ENCODE measurements at regions not wholly inside any gene's neighbourhood (a gene's known extent, or its start where the extent isn't known, plus 50 kb on each side); places are given as distances from the start of the nearest gene placed in this dataset.

- no peak overlapping the region for H3K4me2 ChIP-seq (ENCODE audit: insufficient read depth, low read length)
- no peaks in the 10 kb centered on the region for H3K79me2 ChIP-seq (ENCODE audit: control insufficient read depth, insufficient read depth, low read length)
- no peaks in the 10 kb centered on the region for H3K9me1 ChIP-seq (replicated peaks; ENCODE audit: control insufficient read depth, extremely low read depth, insufficient read depth, low read length)
- no peak overlapping the region for H3K27ac ChIP-seq (ENCODE audit: insufficient read depth, low read depth, low read length)
- H3K4me1 ChIP-seq (ENCODE audit: control insufficient read depth, extremely low read depth, insufficient read depth, low read length): no peaks in the 10 kb centered on the region
- ChIA-PET CTCF (no interaction called here), POLR2A (no interaction called here)
- H2AFZ ChIP-seq (ENCODE audit: low read depth, low read length): no peak overlapping the region
- no peaks in the 10 kb centered on the region for H3K36me3 ChIP-seq (ENCODE audit: control insufficient read depth in 2 of 2, extremely low read depth in 1 of 2, insufficient read depth in 2 of 2, low read length in 2 of 2)
- DNase-seq (ENCODE audit: low read depth, low spot score) (no peak), FAIRE-seq (no peak)
- no peak overlapping the region for H3K4me3 ChIP-seq (replicated peaks in 1 of 3; ENCODE audit: insufficient read depth in 1 of 3, low read depth in 1 of 3, low read length in 3 of 3)
- no peaks in the 10 kb centered on the region for H4K20me1 ChIP-seq (replicated peaks; ENCODE audit: control insufficient read depth, extremely low read depth, insufficient read depth, low read length)
- TF ChIP-seq POLR2AphosphoS5 (IDR thresholded peaks at IDR 0.05; ENCODE audit: insufficient read depth, low read depth, low read length) (no peak), MAX (IDR thresholded peaks at IDR 0.05; ENCODE audit: insufficient read depth, insufficient read length) (no peak), POLR2A (IDR thresholded peaks at IDR 0.05; ENCODE audit: low read depth, low read length) (no peak), GATA2 (IDR thresholded peaks at IDR 0.05; ENCODE audit: insufficient read depth, insufficient read length, low read depth, low read length) (no peak), CTCF (IDR thresholded peaks at IDR 0.05; ENCODE audit: extremely low read depth in 1 of 2, insufficient read depth in 1 of 2, low read depth in 1 of 2, low read length in 2 of 2) (no peak)
- no peaks in the 10 kb centered on the region for H3K9me3 ChIP-seq (replicated peaks; ENCODE audit: control insufficient read depth, insufficient read depth, low read length)
- H3K27me3 ChIP-seq (ENCODE audit: control insufficient read depth in 2 of 2, insufficient read depth in 2 of 2, low read length in 2 of 2): peaks cover 11 to 19% of the 10 kb centered on the region in 2 experiments
- no TSS peak for BruUV-seq (replicated peaks)
- H3K9ac ChIP-seq (replicated peaks; ENCODE audit: extremely low read depth, insufficient read depth, low read length): no peak overlapping the region
- dilution Hi-C loops (cut with MboI; ENCODE audit: extremely low pct_ligation_motif_present, low sequenced_read_pairs): no loop called here
- intact Hi-C loops (cut with micrococcal nuclease): no loop called here
Observed at GRCh38 chr6:90347411-90347851, 50.8 kb upstream of the BACH2 start.

- dilution Hi-C loops (cut with MboI; ENCODE audit: extremely low pct_ligation_motif_present, low sequenced_read_pairs): no loop called here
- no peaks in the 10 kb centered on the region for H3K4me1 ChIP-seq (ENCODE audit: control insufficient read depth, extremely low read depth, insufficient read depth, low read length)
- H3K27ac ChIP-seq (ENCODE audit: insufficient read depth, low read depth, low read length): no peak overlapping the region
- ChIA-PET CTCF (no interaction called here), POLR2A (no interaction called here)
- intact Hi-C loops (cut with micrococcal nuclease): no loop called here
- no peaks in the 10 kb centered on the region for H3K9me1 ChIP-seq (replicated peaks; ENCODE audit: control insufficient read depth, extremely low read depth, insufficient read depth, low read length)
- H3K36me3 ChIP-seq (ENCODE audit: control insufficient read depth in 2 of 2, extremely low read depth in 1 of 2, insufficient read depth in 2 of 2, low read length in 2 of 2): no peaks in the 10 kb centered on the region
- TF ChIP-seq POLR2AphosphoS5 (IDR thresholded peaks at IDR 0.05; ENCODE audit: insufficient read depth, low read depth, low read length) (no peak), JUN (IDR thresholded peaks at IDR 0.05; ENCODE audit: borderline replicate concordance, insufficient read depth, insufficient read length, low read depth) (no peak), EZH2 (IDR thresholded peaks at IDR 0.05; ENCODE audit: borderline replicate concordance, low read depth, low read length, severe bottlenecking) (no peak), GATA2 (IDR thresholded peaks at IDR 0.05; ENCODE audit: insufficient read depth, insufficient read length, low read depth, low read length) (no peak), MYC (IDR thresholded peaks at IDR 0.05; ENCODE audit: low read depth, low read length) (no peak), MAX (IDR thresholded peaks at IDR 0.05; ENCODE audit: insufficient read depth, insufficient read length) (no peak), CTCF (IDR thresholded peaks at IDR 0.05; ENCODE audit: extremely low read depth in 1 of 2, insufficient read depth in 1 of 2, low read depth in 1 of 2, low read length in 2 of 2) (no peak), POLR2A (IDR thresholded peaks at IDR 0.05; ENCODE audit: low read depth, low read length) (no peak), FOS (IDR thresholded peaks at IDR 0.05; ENCODE audit: borderline replicate concordance, insufficient read depth, low read length) (no peak)
- H3K9ac ChIP-seq (replicated peaks; ENCODE audit: extremely low read depth, insufficient read depth, low read length): no peak overlapping the region
- H3K27me3 ChIP-seq (ENCODE audit: control insufficient read depth in 2 of 2, insufficient read depth in 2 of 2, low read length in 2 of 2): peaks cover 11 to 19% of the 10 kb centered on the region in 2 experiments
- DNase-seq (ENCODE audit: low read depth, low spot score): no peak
- no peak overlapping the region for H3K4me3 ChIP-seq (replicated peaks in 1 of 3; ENCODE audit: insufficient read depth in 1 of 3, low read depth in 1 of 3, low read length in 3 of 3)
- H3K79me2 ChIP-seq (ENCODE audit: control insufficient read depth, insufficient read depth, low read length): no peaks in the 10 kb centered on the region
- H4K20me1 ChIP-seq (replicated peaks; ENCODE audit: control insufficient read depth, extremely low read depth, insufficient read depth, low read length): no peaks in the 10 kb centered on the region
- no peak for FAIRE-seq
- BruUV-seq (replicated peaks): no TSS peak
- no peak overlapping the region for H2AFZ ChIP-seq (ENCODE audit: low read depth, low read length)
- H3K4me2 ChIP-seq (ENCODE audit: insufficient read depth, low read length): no peak overlapping the region
- no peaks in the 10 kb centered on the region for H3K9me3 ChIP-seq (replicated peaks; ENCODE audit: control insufficient read depth, insufficient read depth, low read length)
Observed at GRCh38 chr6:90346729-90347128, 50.1 kb upstream of the BACH2 start.

All from endothelial cell of umbilical vein (primary cell).